IPS-20b (cell line): ENCODE measurements at regions not wholly inside any gene's neighbourhood (a gene's known extent, or its start where the extent isn't known, plus 50 kb on each side); places are given as distances from the start of the nearest gene placed in this dataset.

ENCODE experiments used
- H3K27ac ChIP-seq: one replicate; pipeline ENCODE4 v1.5.1; 2013; ENCODE audit warnings: low read length
- H3K27me3 ChIP-seq: 2 replicates; pipeline ENCODE4 v1.6.1; 2013; ENCODE audit warnings: mild to moderate bottlenecking, low read length, inconsistent platforms; ENCODE audit not compliant: insufficient read depth
- H3K36me3 ChIP-seq: 2 replicates; pipeline ENCODE4 v1.6.1; 2013; ENCODE audit warnings: low read depth, mild to moderate bottlenecking, inconsistent platforms, low read length, moderate library complexity; ENCODE audit not compliant: insufficient read depth
- H3K4me1 ChIP-seq: 2 replicates; pipeline ENCODE4 v1.6.1; 2013; ENCODE audit warnings: mild to moderate bottlenecking, control low read depth, inconsistent platforms, low read length, moderate library complexity; ENCODE audit not compliant: insufficient read depth
- H3K4me3 ChIP-seq: 2 replicates; pipeline ENCODE4 v1.5.1; 2013; ENCODE audit warnings: mild to moderate bottlenecking, low read length, inconsistent platforms
- H3K9ac ChIP-seq: 2 replicates; pipeline ENCODE4 v1.6.1; 2013; ENCODE audit warnings: low read depth, mild to moderate bottlenecking, inconsistent platforms, low read length, moderate library complexity
- H3K9me3 ChIP-seq: 2 replicates; pipeline ENCODE4 v1.6.1; 2013; ENCODE audit warnings: mild to moderate bottlenecking, low read depth, low read length, inconsistent platforms; ENCODE audit not compliant: insufficient read depth

DNA sequence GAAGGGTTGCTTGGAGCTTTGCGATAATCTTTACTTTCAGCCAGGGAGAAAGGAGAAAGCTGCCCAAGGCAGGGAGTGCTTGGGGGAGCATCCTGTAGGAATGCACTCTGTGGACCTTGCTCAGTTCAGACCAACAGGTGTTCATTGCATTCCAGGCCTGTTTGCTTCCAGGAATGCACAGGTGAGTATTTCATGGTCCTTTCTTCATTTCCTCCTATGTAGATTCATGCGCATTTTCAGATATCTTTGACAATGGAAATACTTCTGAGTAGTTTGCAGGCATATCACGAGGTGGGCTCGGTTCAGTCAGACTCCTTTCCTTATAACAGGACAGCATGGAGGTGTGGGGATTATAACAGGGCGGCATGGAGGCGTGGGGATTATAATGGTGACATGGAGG, 254.8 kb downstream of the FGF9 start:
- H3K27me3 ChIP-seq: no peaks in the 10 kb centered on the region
- H3K9me3 ChIP-seq: no peaks in the 10 kb centered on the region
- no peak overlapping the region for H3K27ac ChIP-seq
- H3K4me1 ChIP-seq: peaks cover 19% of the 10 kb centered on the region; the same call in 1 of the 2 replicates
- H3K9ac ChIP-seq: no peak overlapping the region
- H3K36me3 ChIP-seq: no peaks in the 10 kb centered on the region
- no peak overlapping the region for H3K4me3 ChIP-seq

DNA sequence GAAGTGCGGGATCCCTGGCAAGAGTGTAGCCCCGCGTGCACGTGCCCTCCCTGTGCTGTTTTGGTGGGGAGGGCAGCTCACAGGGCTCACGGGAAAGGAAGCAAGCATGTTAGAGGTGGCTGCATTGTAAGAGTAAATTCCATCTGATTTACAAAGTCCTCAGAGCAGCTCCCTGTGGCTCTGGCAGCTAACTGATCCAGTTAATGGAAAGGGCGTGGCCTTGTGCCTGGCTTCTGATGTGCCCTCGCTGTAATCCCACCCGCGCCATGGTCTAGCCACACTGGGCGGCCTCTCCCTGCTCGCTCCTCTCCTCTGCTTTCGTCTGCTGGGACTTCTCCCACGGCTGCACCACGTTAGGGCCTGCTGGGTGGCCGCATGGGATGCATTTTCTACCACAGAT, 258.5 kb downstream of the FGF9 start:
- Histone ChIP-seq H3K36me3 (no peaks in the 10 kb centered on the region), H3K4me3 (no peak overlapping the region), H3K9ac (no peak overlapping the region), H3K27me3 (no peaks in the 10 kb centered on the region), H3K9me3 (no peaks in the 10 kb centered on the region), H3K4me1 (peaks cover 12% of the 10 kb centered on the region; the same call in 1 of the 2 replicates), H3K27ac (no peak overlapping the region)

DNA sequence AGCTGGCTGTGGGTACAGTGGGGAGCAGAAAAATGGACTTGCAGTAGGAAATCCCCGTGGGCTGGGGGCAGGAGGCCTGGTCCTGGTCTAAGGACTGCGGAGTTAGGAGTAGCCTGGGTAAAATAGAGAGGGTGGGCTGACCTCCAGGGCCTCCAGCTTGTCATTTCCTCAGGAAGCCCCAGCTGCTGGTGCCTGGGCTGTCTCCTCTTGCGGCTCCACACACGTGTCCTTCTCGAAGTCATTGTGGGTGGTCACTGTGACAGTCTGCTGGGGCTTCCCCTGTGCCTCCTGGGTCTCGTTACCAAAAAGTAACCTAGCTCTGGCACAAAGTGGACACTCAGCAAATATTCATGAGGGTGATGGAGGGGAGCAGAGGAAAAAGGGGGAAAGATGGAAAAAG, 259.7 kb downstream of the FGF9 start:
- Histone ChIP-seq H3K4me1 (peaks cover 9% of the 10 kb centered on the region; the same call in 1 of the 2 replicates), H3K27me3 (no peaks in the 10 kb centered on the region), H3K4me3 (no peak overlapping the region), H3K9me3 (no peaks in the 10 kb centered on the region), H3K36me3 (no peaks in the 10 kb centered on the region), H3K27ac (no peak overlapping the region), H3K9ac (no peak overlapping the region)

DNA sequence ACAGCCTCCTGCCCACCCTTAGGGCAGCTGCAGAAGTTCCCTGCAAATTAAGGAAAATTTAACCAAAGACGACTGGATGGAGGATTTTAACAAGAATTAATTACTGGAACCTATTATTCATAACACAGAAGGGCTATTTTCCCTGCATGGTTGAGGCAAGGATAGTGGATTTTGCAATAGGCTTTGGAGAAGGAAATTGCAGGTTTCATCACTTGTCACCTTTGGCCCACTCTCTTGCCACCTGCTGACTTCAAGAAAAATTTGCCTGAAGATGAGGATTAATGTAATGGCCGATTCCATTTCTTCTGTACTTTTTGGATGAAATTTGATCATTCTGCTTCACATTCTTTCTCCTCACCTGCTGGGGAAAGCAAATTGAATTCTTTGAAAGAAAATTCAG, 261.7 kb downstream of the FGF9 start:
- Histone ChIP-seq H3K4me3 (no peak overlapping the region), H3K27ac (no peak overlapping the region), H3K27me3 (no peaks in the 10 kb centered on the region), H3K4me1 (0 out of 2 replicates have a peak, but pooled peaks cover 8% of the 10 kb centered on the region), H3K36me3 (no peaks in the 10 kb centered on the region), H3K9me3 (no peaks in the 10 kb centered on the region), H3K9ac (no peak overlapping the region)

DNA sequence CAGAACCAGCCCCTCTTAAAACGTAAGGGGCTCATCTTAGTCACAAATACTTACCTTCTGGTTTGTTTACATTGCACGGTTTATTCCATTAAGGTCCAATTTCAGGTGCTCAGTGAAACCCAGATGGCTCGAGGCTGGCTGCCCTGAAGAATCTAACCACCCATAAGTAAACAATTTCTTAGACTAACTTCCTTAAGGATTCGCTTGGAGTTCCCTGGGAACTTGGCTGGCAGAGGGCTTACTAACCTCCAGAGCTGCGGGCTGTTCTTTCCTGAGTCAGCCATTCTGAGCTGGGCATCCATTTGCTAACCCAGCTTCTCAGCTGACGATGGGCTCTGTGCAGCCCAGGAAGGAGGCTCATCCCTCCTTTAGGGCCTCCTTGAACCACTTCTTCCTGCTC, 262.1 kb downstream of the FGF9 start:
- no peak overlapping the region for H3K9ac ChIP-seq
- H3K9me3 ChIP-seq: no peaks in the 10 kb centered on the region
- no peaks in the 10 kb centered on the region for H3K36me3 ChIP-seq
- H3K4me1 ChIP-seq: 0 out of 2 replicates have a peak, but pooled peaks cover 8% of the 10 kb centered on the region
- no peaks in the 10 kb centered on the region for H3K27me3 ChIP-seq
- H3K27ac ChIP-seq: no peak overlapping the region
- H3K4me3 ChIP-seq: no peak overlapping the region

DNA sequence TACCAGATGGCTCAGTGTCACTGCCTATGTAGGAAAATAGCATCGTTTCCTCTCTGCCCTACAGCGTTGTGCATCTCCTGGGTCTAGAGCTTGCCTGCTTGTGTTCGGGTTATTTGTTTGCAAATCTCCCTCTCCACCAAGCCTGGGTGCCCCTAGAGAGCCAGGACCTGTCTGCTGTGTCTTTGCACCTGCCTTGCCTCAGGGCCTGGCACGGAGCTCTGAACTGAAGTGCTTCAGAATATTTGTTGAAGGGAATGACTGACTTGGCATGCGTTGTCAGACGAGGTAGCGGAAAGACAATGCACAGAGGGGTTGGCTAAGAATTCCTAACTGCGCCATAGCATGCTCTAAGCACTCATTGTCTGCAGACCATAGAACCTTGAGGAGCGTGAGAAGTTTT, 263.4 kb downstream of the FGF9 start:
- Histone ChIP-seq H3K4me1 (0 out of 2 replicates have a peak, but pooled peaks cover 5% of the 10 kb centered on the region), H3K9ac (no peak overlapping the region), H3K9me3 (no peaks in the 10 kb centered on the region), H3K27ac (no peak overlapping the region), H3K4me3 (no peak overlapping the region), H3K36me3 (no peaks in the 10 kb centered on the region), H3K27me3 (no peaks in the 10 kb centered on the region)

DNA sequence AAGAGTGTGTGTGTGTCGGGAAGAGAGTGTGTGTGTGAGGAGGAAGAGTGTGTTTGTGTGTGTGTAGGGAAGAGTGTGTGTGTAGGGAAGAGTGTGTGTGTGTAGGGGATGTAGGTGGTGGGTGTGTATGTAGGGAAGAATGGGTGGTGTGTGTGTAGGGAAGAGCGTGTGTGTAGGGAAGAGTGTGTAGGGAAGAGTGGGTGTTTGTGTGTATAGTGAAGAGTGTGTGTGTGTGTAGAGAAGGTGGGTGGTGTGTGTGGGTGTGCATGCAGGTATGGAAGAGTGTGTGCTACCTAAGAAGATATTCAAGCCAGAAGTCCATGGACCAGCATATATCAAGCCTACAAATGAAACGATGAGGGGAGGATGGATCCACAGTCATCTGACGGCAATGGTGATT, 265.8 kb downstream of the FGF9 start:
- Histone ChIP-seq H3K4me3 (no peak overlapping the region), H3K27ac (no peak overlapping the region), H3K27me3 (no peaks in the 10 kb centered on the region), H3K9me3 (peaks cover 4% of the 10 kb centered on the region; the same call in 1 of the 2 replicates), H3K36me3 (no peaks in the 10 kb centered on the region), H3K9ac (no peak overlapping the region), H3K4me1 (no peaks in the 10 kb centered on the region)

DNA sequence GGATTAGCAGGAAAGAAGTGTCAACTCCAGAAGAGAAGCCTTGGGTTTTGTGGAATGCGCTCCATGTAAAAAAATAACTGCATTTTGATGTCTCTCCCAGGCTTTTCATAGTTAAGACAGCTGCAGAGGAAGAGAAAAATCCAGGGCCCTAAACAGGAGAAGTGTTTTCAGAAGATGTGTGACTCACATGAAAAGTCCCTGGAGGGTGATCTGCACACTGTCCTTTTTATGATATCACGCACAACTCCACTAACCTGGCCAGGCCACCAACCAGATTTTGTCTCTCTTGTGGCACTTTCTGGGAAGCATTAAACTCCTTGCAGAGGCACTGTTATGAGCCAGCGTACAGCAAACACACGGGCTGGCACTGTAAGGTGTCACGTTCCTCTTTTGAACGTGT, 267.3 kb downstream of the FGF9 start:
- Histone ChIP-seq H3K4me3 (no peak overlapping the region), H3K27ac (no peak overlapping the region), H3K9ac (no peak overlapping the region), H3K4me1 (no peaks in the 10 kb centered on the region), H3K36me3 (no peaks in the 10 kb centered on the region), H3K9me3 (peaks cover 18% of the 10 kb centered on the region), H3K27me3 (no peaks in the 10 kb centered on the region)

DNA sequence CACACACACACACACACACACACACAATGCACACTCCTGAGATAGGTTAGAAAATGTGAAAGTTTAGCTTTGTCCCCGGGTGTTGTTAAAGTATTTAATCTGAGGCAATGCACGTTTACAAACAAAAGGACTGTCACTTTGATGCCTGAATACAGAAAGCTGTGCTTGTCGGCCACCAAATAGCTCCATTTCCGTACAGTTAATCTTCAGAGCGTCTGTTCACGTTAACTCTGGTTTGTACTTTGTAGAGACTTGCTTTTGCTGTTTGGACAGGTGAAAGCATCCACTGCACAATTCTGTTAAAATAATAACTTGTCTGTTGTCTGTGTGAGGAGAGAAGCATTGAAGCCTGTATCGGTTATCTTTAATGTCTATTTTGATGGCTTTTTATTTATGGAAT, 267.8 kb downstream of the FGF9 start:
- Histone ChIP-seq H3K36me3 (no peaks in the 10 kb centered on the region), H3K9me3 (peaks cover 23% of the 10 kb centered on the region), H3K4me3 (no peak overlapping the region), H3K9ac (no peak overlapping the region), H3K4me1 (no peaks in the 10 kb centered on the region), H3K27ac (no peak overlapping the region), H3K27me3 (no peaks in the 10 kb centered on the region)

DNA sequence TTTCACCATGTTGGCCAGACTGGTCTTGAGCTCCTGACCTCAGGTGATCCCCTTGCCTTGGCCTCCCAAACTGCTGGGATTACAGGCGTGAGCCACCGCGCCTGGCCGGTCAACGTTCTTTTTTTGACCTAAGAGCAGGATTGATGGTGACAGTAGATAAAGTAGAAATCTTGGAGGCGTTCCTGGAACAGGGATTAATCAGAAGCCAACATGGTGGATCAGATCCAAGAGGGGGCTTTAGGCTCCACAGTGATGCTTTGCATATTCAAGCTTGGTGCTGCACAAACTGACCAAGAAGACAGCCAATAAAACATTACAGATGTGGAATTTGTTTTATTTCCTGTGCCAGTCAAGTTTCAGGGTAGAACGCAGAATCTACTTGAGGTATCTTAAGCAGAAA, 271.2 kb downstream of the FGF9 start:
- Histone ChIP-seq H3K27ac (no peak overlapping the region), H3K4me3 (no peak overlapping the region), H3K9ac (no peak overlapping the region), H3K27me3 (no peaks in the 10 kb centered on the region), H3K36me3 (no peaks in the 10 kb centered on the region), H3K9me3 (peaks cover 56% of the 10 kb centered on the region), H3K4me1 (no peaks in the 10 kb centered on the region)

DNA sequence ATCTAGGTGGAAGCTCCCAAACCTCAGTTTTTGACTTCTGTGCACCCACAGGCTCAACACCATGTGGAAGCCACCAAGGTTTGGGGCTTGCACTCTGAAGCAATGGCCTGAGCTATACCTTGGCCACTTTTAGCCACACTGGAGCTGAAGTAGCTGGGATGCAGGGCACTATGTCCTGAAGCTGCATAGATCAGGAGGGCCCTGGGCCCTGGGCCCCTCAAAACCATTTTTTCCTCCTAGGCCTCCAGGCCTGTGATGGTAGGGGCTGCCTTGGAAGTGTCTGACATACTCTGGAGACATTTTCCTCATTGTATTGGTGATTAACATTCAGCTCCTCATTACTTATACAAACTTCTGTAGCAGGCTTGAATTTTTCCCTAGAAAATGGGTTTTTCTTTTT, 273.7 kb downstream of the FGF9 start:
- Histone ChIP-seq H3K9ac (no peak overlapping the region), H3K36me3 (no peaks in the 10 kb centered on the region), H3K4me3 (no peak overlapping the region), H3K27me3 (no peaks in the 10 kb centered on the region), H3K9me3 (peaks cover 57% of the 10 kb centered on the region), H3K27ac (no peak overlapping the region), H3K4me1 (no peaks in the 10 kb centered on the region)

DNA sequence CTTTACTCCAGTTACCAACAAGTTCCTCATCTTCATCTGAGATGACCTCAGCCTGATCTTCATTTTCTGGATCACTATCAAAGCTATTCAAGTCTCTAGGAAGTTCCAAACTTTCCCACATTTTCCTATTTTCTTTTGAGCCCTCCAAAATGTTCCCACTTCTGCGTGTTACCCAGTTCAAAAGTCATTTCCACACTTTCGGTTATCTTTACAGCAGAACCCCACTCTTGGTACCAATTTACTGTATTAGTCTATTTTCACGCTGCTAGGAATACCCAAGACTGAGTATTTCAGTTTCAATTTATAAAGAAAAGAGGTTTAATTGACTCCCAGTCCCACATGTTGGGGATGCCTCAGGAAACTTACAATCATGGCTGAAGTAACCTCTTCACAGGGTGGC, 274.3 kb downstream of the FGF9 start:
- Histone ChIP-seq H3K9me3 (peaks cover 57% of the 10 kb centered on the region), H3K36me3 (no peaks in the 10 kb centered on the region), H3K27me3 (no peaks in the 10 kb centered on the region), H3K9ac (no peak overlapping the region), H3K27ac (no peak overlapping the region), H3K4me1 (no peaks in the 10 kb centered on the region), H3K4me3 (no peak overlapping the region)

DNA sequence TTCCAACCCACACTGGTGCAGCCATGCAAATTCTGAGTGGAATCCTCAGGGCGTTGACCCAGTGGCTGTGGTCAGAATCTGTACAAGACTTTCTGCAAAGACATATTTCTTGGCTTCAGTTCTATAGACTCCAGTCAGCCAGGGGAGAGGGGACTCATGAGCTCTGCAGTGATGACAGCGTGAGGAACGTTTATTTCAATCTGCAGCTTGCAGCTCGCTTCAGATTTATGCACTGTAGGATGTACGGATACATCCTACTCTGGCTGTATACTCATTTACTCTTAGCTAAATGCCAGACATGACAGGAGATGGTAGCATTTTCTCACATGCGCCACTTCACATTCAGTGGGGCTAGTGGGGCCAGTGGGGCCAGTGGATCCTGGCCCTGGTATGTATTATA, 276.1 kb downstream of the FGF9 start:
- Histone ChIP-seq H3K9me3 (peaks cover 51% of the 10 kb centered on the region), H3K4me1 (no peaks in the 10 kb centered on the region), H3K36me3 (no peaks in the 10 kb centered on the region)

More for the DNA sequence above, 276.1 kb downstream of the FGF9 start:
- Histone ChIP-seq H3K27ac (no peak overlapping the region), H3K9ac (no peak overlapping the region), H3K27me3 (no peaks in the 10 kb centered on the region), H3K4me3 (no peak overlapping the region)
